HepG2 (cell line): ENCODE measurements at regions not wholly inside any gene's neighbourhood (a gene's known extent, or its start where the extent isn't known, plus 50 kb on each side); places are given as distances from the start of the nearest gene placed in this dataset.

Experiments
- ATAC-seq: fragments of 200-7000 bp; cut with Tn5 transposase; 3 replicates; pipeline ENCODE4 v1.9.1; 2020; ENCODE audit warnings: mild to moderate bottlenecking, moderate library complexity
- BruUV-seq: library from RNA; stranded (reverse); fragments of 400-500 nt; replicated peaks from 2 replicates; lab custom pipeline; 2021; lab: Mats Ljungman, UMichigan
- CTCF ChIA-PET: fragments of 300-600 bp; formaldehyde crosslinking; extraction: SDS; loops from one replicate; lab custom pipeline; 2021; ENCODE audit warnings: low total read pairs, inconsistent platforms, low intra/inter-chr PET ratio; lab: Yijun Ruan, JAX
- POLR2A ChIA-PET: fragments of 350-600 bp; sonication (Branson Sonifier 250); formaldehyde crosslinking; loops from one replicate; lab custom pipeline; 2020; ENCODE audit warnings: antibody characterized with exemption, inconsistent platforms; lab: Yijun Ruan, JAX
- DNase-seq: peaks from one replicate; pipeline ENCODE4 v3.0.0-alpha.2; 2015; ENCODE audit warnings: low spot score
- FAIRE-seq: peaks from 3 replicates; lab custom pipeline; 2011; peaks lifted over from hg19 to GRCh38; lab: Jason Lieb, UNC
- H2AFZ ChIP-seq: one replicate; pipeline ENCODE4 v1.6.1; 2011; ENCODE audit warnings: low read length, inconsistent platforms
- H3K27ac ChIP-seq: fragments of 300-600 bp; 3 replicates; pipeline ENCODE4 v1.8.0; 2011; ENCODE audit warnings: mixed run types, mild to moderate bottlenecking, mixed read lengths, low read length, inconsistent platforms; ENCODE audit not compliant: insufficient read depth; ENCODE audit errors: extremely low read length
- H3K27me3 ChIP-seq, 2 experiments: fragments of 200-600 bp in 1 of 2; 2 replicates in 1 of 2; 3 replicates in 1 of 2; pipeline versions ENCODE4 v1.6.0 to v1.8.0; 2011; ENCODE audit warnings: low read length in 2 of 2, mild to moderate bottlenecking in 2 of 2, moderate library complexity in 2 of 2, inconsistent platforms in 1 of 2; ENCODE audit not compliant: insufficient read depth in 2 of 2, control insufficient read depth in 1 of 2
- H3K36me3 ChIP-seq, 2 experiments: fragments of 200-600 bp in 1 of 2; replicated peaks in 1 of 2; 2 replicates in 1 of 2; 3 replicates in 1 of 2; pipeline versions ENCODE4 v1.5.1 to v1.8.0; 2011; ENCODE audit warnings: low read length in 2 of 2, inconsistent platforms in 1 of 2; ENCODE audit not compliant: insufficient read depth in 2 of 2, control insufficient read depth in 1 of 2
- H3K4me1 ChIP-seq: 2 replicates; pipeline ENCODE4 v1.5.1; 2012; ENCODE audit warnings: low read length, inconsistent platforms; ENCODE audit not compliant: insufficient read depth
- H3K4me2 ChIP-seq: 2 replicates; pipeline ENCODE4 v1.6.0; 2011; ENCODE audit warnings: low read depth, low read length, inconsistent platforms
- H3K4me3 ChIP-seq, 3 experiments: fragments of 200-600 bp in 1 of 3; sonication (generic), shearing (Covaris generic) in 1 of 3; replicated peaks in 1 of 3; 2 replicates each; pipeline ENCODE4 v1.5.1; 2011 to 2016; ENCODE audit warnings: low read length in 3 of 3, inconsistent platforms in 2 of 3, low read depth in 2 of 3, mild to moderate bottlenecking in 2 of 3, control low read depth in 1 of 3, mixed read lengths in 1 of 3; ENCODE audit not compliant: insufficient read depth in 1 of 3
- H3K79me2 ChIP-seq: one replicate; pipeline ENCODE4 v1.6.1; 2011; ENCODE audit warnings: low read length, inconsistent platforms; ENCODE audit not compliant: insufficient read depth
- H3K9ac ChIP-seq: 2 replicates; pipeline ENCODE4 v1.6.0; 2011; ENCODE audit warnings: mild to moderate bottlenecking, low read depth, low read length, inconsistent platforms; ENCODE audit not compliant: insufficient read depth
- H3K9me3 ChIP-seq: 2 replicates; pipeline ENCODE4 v1.5.1; 2012; ENCODE audit warnings: mild to moderate bottlenecking, low read length
- H4K20me1 ChIP-seq: 2 replicates; pipeline ENCODE4 v1.6.0; 2011; ENCODE audit warnings: inconsistent platforms, mild to moderate bottlenecking, low read length, moderate library complexity; ENCODE audit not compliant: insufficient read depth
- GABPB1 ChIP-seq: IDR thresholded peaks from 2 replicates; pipeline ENCODE4 v1.6.1; 2016; ENCODE audit warnings: mild to moderate bottlenecking, missing genetic modification reagents, moderate library complexity, missing compliant biosample characterization
- ZNF350 ChIP-seq: sonication (generic); formaldehyde crosslinking; IDR thresholded peaks from 2 replicates; pipeline ENCODE4 v1.4.0; 2020; ENCODE audit warnings: mild to moderate bottlenecking, low read depth, missing genetic modification reagents, borderline replicate concordance
- ZNF652 ChIP-seq: IDR thresholded peaks from 2 replicates; pipeline ENCODE4 v1.6.1; 2016; ENCODE audit warnings: low read depth, borderline replicate concordance
- ZNF768 ChIP-seq: sonication (generic); formaldehyde crosslinking; IDR thresholded peaks from 2 replicates; pipeline ENCODE4 v1.4.0; 2020; ENCODE audit warnings: missing genetic modification reagents
- ZNF83 ChIP-seq: sonication (generic); formaldehyde crosslinking; IDR thresholded peaks from 2 replicates; pipeline ENCODE4 v1.4.0; 2020; ENCODE audit warnings: missing genetic modification reagents, mild to moderate bottlenecking, borderline replicate concordance
- WGBS: methylation state at CpG from one replicate; pipeline ENCODE4 v1.1.6; 2017; ENCODE audit warnings: low lambda C conversion rate; 5-methylcytosine and 5-hydroxymethylcytosine counted together
- in situ Hi-C: cut with HindIII; loops from 2 replicates; pipeline ENCODE4 v1.10.0; 2017; ENCODE audit warnings: low pct_unique_long_range_greater_than_20kb; ENCODE audit not compliant: extremely low pct_ligation_motif_present
- intact Hi-C: fragments of 100-400 bp; cut with micrococcal nuclease; formaldehyde crosslinking; loops from one replicate; pipeline ENCODE4 v1.10.0; 2022; ENCODE audit not compliant: unreplicated experiment
- TF ChIP-seq, protein P1 (sequence below): sonication (generic); formaldehyde crosslinking; IDR thresholded peaks from 2 replicates; pipeline ENCODE4 v1.4.0; 2020; ENCODE audit warnings: mild to moderate bottlenecking, missing genetic modification reagents
- TF ChIP-seq, protein P2 (sequence below): sonication (generic); formaldehyde crosslinking; IDR thresholded peaks from 2 replicates; pipeline ENCODE4 v1.8.0; 2022; ENCODE audit warnings: missing genetic modification reagents, mild to moderate bottlenecking, moderate library complexity, borderline replicate concordance
- TF ChIP-seq, protein P3 (sequence below): sonication (generic); formaldehyde crosslinking; IDR thresholded peaks from 2 replicates; pipeline ENCODE4 v1.5.1; 2020; ENCODE audit warnings: missing genetic modification reagents, mild to moderate bottlenecking, borderline replicate concordance
- TF ChIP-seq, protein P4 (sequence below): sonication (generic); formaldehyde crosslinking; IDR thresholded peaks from 2 replicates; pipeline ENCODE4 v1.5.0; 2020; ENCODE audit warnings: missing genetic modification reagents
- TF ChIP-seq, protein P5 (sequence below): sonication (generic); formaldehyde crosslinking; IDR thresholded peaks from 2 replicates; pipeline ENCODE4 v1.5.0; 2020; ENCODE audit warnings: mild to moderate bottlenecking, missing genetic modification reagents

DNA sequence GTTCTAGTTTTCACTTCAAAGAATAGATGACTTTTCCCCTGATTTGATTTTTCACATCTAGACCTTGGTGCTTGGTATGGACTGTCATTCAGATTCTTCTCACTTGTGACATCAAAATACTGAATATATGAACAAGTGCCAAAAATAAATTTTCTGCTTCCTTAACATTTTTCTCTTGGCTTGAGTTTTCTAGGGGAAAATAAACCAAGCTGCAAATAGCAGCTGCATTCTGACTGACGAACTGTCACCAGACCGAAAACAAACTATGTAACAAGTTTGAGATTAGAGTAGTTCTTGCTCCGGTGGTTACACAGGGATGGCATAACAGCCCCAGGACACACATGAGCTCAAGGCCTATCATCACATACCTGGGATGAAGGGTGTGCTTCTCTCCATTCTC lies 345.7 kb downstream of the CNTNAP4 start (continued):
- TF ChIP-seq, protein P1, sequence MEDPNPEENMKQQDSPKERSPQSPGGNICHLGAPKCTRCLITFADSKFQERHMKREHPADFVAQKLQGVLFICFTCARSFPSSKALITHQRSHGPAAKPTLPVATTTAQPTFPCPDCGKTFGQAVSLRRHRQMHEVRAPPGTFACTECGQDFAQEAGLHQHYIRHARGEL (CRISPR knock-in tag): no peak
- TF ChIP-seq ZNF83 (CRISPR knock-in tag): no peak
- no peak for TF ChIP-seq ZNF768 (CRISPR knock-in tag)
- TF ChIP-seq, protein P2, sequence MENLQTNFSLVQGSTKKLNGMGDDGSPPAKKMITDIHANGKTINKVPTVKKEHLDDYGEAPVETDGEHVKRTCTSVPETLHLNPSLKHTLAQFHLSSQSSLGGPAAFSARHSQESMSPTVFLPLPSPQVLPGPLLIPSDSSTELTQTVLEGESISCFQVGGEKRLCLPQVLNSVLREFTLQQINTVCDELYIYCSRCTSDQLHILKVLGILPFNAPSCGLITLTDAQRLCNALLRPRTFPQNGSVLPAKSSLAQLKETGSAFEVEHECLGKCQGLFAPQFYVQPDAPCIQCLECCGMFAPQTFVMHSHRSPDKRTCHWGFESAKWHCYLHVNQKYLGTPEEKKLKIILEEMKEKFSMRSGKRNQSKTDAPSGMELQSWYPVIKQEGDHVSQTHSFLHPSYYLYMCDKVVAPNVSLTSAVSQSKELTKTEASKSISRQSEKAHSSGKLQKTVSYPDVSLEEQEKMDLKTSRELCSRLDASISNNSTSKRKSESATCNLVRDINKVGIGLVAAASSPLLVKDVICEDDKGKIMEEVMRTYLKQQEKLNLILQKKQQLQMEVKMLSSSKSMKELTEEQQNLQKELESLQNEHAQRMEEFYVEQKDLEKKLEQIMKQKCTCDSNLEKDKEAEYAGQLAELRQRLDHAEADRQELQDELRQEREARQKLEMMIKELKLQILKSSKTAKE: no peak

DNA sequence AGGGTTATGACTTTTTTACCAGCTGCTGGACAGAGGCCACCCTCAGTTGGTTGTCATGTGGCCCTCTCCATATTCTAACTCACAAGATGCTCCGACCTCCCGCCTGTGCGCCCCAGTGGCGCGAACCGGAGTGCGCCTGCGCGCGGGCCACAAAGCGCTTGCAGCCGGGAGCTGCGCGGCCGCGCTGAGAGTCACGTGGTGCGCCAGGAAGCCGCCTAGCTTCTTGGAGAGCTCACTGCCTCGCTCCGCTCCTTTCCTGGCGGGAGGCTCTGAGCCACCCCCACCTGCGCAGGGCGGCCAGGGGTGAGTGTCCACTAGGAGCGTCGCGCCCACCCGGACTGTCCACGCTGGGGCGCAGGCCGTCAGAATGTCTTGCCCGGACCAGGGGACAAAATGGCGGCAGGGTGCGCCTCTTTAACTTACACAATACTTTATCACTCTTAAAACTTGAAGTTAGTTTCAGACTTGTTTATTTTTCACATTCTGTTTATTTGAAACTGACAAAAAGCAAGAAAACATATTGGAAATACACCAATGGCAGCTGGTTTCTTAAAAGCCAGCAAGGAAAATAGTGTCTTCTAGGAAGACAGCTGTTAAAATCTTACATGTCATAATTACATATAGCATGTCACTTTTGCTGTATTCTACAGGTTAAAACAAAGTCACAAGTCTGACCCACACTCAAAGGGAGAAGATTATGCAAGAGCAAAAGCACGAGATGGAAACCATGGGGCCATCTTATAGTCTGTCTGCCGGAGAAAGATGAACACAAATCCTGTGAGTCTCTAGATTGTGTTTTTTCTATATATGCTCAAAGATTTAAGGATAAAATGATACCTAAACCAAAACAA lies 357.9 kb downstream of the CNTNAP4 start:
- 79% methylated on average over 36 of the region's 36 CpGs for WGBS
- H3K27ac ChIP-seq: no peak overlapping the region
- in situ Hi-C loops: no loop called here
- no peak overlapping the region for H3K9ac ChIP-seq
- ATAC-seq: no peak
- intact Hi-C loops: no loop called here
- H3K4me3 ChIP-seq: no peak overlapping the region
- no peaks in the 10 kb centered on the region for H3K27me3 ChIP-seq
- no TSS peak for BruUV-seq
- CTCF ChIA-PET: no interaction called here
- H4K20me1 ChIP-seq: no peaks in the 10 kb centered on the region
- no peaks in the 10 kb centered on the region for H3K36me3 ChIP-seq
- FAIRE-seq: no peak
- no peak overlapping the region for H3K4me2 ChIP-seq
- H3K4me1 ChIP-seq: no peaks in the 10 kb centered on the region
- H3K9me3 ChIP-seq: peaks cover 16% of the 10 kb centered on the region
- TF ChIP-seq, protein P3, sequence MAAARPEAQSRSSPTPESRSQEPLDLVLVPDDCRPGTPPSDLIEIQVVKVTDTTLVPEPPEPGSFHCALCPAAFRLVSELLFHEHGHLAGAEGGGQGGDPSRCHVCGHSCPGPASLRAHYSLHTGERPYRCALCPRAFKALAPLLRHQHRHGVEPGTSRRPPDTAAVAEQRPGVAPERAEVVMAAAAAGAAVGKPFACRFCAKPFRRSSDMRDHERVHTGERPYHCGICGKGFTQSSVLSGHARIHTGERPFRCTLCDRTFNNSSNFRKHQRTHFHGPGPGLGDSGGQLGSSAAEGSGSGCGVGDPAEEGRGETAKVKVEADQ (CRISPR knock-in tag): no peak
- TF ChIP-seq, protein P4, sequence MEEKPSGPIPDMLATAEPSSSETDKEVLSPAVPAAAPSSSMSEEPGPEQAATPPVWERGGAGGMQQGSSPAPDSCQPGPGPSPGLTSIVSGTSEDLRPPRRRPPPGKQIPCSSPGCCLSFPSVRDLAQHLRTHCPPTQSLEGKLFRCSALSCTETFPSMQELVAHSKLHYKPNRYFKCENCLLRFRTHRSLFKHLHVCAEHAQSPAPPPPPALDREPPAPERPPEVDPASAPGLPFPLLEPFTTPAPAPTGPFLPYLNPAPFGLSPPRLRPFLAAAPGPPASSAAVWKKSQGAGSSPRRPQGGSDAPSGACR (CRISPR knock-in tag): no peak
- TF ChIP-seq, protein P5, sequence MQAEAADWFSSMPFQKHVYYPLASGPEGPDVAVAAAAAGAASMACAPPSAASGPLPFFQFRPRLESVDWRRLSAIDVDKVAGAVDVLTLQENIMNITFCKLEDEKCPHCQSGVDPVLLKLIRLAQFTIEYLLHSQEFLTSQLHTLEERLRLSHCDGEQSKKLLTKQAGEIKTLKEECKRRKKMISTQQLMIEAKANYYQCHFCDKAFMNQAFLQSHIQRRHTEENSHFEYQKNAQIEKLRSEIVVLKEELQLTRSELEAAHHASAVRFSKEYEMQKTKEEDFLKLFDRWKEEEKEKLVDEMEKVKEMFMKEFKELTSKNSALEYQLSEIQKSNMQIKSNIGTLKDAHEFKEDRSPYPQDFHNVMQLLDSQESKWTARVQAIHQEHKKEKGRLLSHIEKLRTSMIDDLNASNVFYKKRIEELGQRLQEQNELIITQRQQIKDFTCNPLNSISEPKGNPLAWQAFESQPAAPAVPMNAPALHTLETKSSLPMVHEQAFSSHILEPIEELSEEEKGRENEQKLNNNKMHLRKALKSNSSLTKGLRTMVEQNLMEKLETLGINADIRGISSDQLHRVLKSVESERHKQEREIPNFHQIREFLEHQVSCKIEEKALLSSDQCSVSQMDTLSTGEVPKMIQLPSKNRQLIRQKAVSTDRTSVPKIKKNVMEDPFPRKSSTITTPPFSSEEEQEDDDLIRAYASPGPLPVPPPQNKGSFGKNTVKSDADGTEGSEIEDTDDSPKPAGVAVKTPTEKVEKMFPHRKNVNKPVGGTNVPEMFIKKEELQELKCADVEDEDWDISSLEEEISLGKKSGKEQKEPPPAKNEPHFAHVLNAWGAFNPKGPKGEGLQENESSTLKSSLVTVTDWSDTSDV (CRISPR knock-in tag): no peak
- TF ChIP-seq ZNF350 (CRISPR knock-in tag): no peak
- TF ChIP-seq GABPB1 (CRISPR knock-in tag): 0 out of 2 replicates have a peak, but pooled peaks have one; percentile 15
- no peak for TF ChIP-seq ZNF652 (CRISPR knock-in tag)
- TF ChIP-seq, all 625 proteins: peak for 1
- POLR2A ChIA-PET: no interaction called here
- Histone ChIP-seq H2AFZ (no peak overlapping the region), H3K79me2 (no peaks in the 10 kb centered on the region)
- no peak for DNase-seq
